Spleen (tissue), 11 donors: ENCODE measurements at regions not wholly inside any gene's neighbourhood (a gene's known extent, or its start where the extent isn't known, plus 50 kb on each side); places are given as distances from the start of the nearest gene placed in this dataset.

Experiments used
- DNase-seq: peaks from one replicate; pipeline ENCODE4 v3.0.0-alpha.2; 2020
- H3K27ac ChIP-seq, 8 donors: fragments of 200-600 bp; sonication (generic) in 7 of 8; 1 replicate in 4 of 8; 2 replicates in 4 of 8; pipeline versions ENCODE4 v1.5.0 to v1.8.0; 2016 to 2021; ENCODE audit warnings: inconsistent platforms in 4 of 8, mild to moderate bottlenecking in 4 of 8, moderate library complexity in 1 of 8
- H3K27me3 ChIP-seq, 7 donors: fragments of 200-600 bp; sonication (generic) in 6 of 7; replicated peaks in 1 of 7; 1 replicate in 4 of 7; 2 replicates in 3 of 7; pipeline versions ENCODE4 v1.5.0 to v1.8.0; 2016 to 2021; ENCODE audit warnings: inconsistent platforms in 3 of 7, mild to moderate bottlenecking in 1 of 7
- H3K36me3 ChIP-seq, 6 donors: fragments of 200-600 bp; sonication (generic) in 5 of 6; 1 replicate in 4 of 6; 2 replicates in 2 of 6; pipeline versions ENCODE4 v1.5.0 to v1.8.0; 2016 to 2021; ENCODE audit warnings: inconsistent platforms in 2 of 6
- H3K4me1 ChIP-seq, 6 donors: fragments of 200-600 bp; sonication (generic) in 5 of 6; 1 replicate in 3 of 6; 2 replicates in 3 of 6; pipeline versions ENCODE4 v1.5.0 to v1.8.0; 2016 to 2021; ENCODE audit warnings: inconsistent platforms in 3 of 6
- H3K4me3 ChIP-seq, 8 donors: fragments of 200-600 bp; sonication (generic) in 7 of 8; 1 replicate in 4 of 8; 2 replicates in 4 of 8; pipeline versions ENCODE4 v1.5.0 to v1.8.0; 2016 to 2021; ENCODE audit warnings: inconsistent platforms in 4 of 8, mild to moderate bottlenecking in 4 of 8, moderate library complexity in 2 of 8
- H3K9me3 ChIP-seq, 8 donors: fragments of 200-600 bp; sonication (generic) in 7 of 8; 1 replicate in 4 of 8; 2 replicates in 4 of 8; pipeline versions ENCODE4 v1.5.0 to v1.8.0; 2016 to 2021; ENCODE audit warnings: inconsistent platforms in 4 of 8
- POLR2A ChIP-seq, 3 donors: fragments of 450-650 bp; IDR thresholded peaks; one replicate each; pipeline ENCODE4 v1.5.1; 2017; ENCODE audit warnings: antibody characterized with exemption in 3 of 3, mild to moderate bottlenecking in 1 of 3
- POLR2AphosphoS5 ChIP-seq, 3 donors: sonication (generic); formaldehyde crosslinking; IDR thresholded peaks; one replicate each; pipeline ENCODE4 v1.5.1; 2017; ENCODE audit warnings: antibody characterized with exemption in 3 of 3
- WGBS, 5 donors: extraction: QIAGEN DNeasy Blood & Tissue Kit in 3 of 5; methylation state at CpG; one replicate each; pipeline versions ENCODE4 v1.1.5 to v1.1.7; 2013 to 2018; 5-methylcytosine and 5-hydroxymethylcytosine counted together
- intact Hi-C: fragments of 100-400 bp; cut with DNase I; formaldehyde crosslinking; loops from one replicate; pipeline ENCODE4 v1.15.0; 2023; ENCODE audit warnings: low total_unique reads
- TF ChIP-seq, protein P1 (sequence below), 11 experiments: fragments of 200-600 bp in 7 of 11; fragments of 450-650 bp in 4 of 11; sonication (generic) in 4 of 11; IDR thresholded peaks in 8 of 11; conservative IDR thresholded peaks in 3 of 11; 1 replicate in 7 of 11; 2 replicates in 4 of 11; pipeline versions ENCODE4 v1.4.0 to v1.8.0; 2016 to 2021; ENCODE audit warnings: antibody characterized with exemption in 11 of 11, inconsistent platforms in 4 of 11, mild to moderate bottlenecking in 1 of 11
- donor health status: healthy with polysubstance abuse.
- donor health status: DM: no; HTN: no; CAD: no; lungs with moderate emphysema.
- donor health status: DM: no; HTN: no; CAD: no.
- donor health status: Bipolar disorder and iron deficiency.
- donor health status: healthy.
- donor health status: DM: no; HTN: no; CAD: no.
- donor health status: DM: yes; HTN: yes; CAD: no.

GRCh38 chr1:237998581-237998980, 107.9 kb upstream of the ZP4 start:
- Histone ChIP-seq H3K9me3 (peaks cover 0 to 8% (median 1%) of the 10 kb centered on the region in 8 donors), H3K27me3 (no peaks in the 10 kb centered on the region), H3K4me1 (no peaks in the 10 kb centered on the region), H3K36me3 (no peaks in the 10 kb centered on the region), H3K4me3 (no peak overlapping the region), H3K27ac (no peak overlapping the region)
- DNase-seq, result no peak
- WGBS, 5 donors, result 73 to 80% (median 75%) methylated on average over 4 of the region's 4 CpGs
- TF ChIP-seq POLR2AphosphoS5 (IDR thresholded peaks at IDR 0.05) (no peak), POLR2A (IDR thresholded peaks at IDR 0.05) (no peak)
- TF ChIP-seq, protein P1, sequence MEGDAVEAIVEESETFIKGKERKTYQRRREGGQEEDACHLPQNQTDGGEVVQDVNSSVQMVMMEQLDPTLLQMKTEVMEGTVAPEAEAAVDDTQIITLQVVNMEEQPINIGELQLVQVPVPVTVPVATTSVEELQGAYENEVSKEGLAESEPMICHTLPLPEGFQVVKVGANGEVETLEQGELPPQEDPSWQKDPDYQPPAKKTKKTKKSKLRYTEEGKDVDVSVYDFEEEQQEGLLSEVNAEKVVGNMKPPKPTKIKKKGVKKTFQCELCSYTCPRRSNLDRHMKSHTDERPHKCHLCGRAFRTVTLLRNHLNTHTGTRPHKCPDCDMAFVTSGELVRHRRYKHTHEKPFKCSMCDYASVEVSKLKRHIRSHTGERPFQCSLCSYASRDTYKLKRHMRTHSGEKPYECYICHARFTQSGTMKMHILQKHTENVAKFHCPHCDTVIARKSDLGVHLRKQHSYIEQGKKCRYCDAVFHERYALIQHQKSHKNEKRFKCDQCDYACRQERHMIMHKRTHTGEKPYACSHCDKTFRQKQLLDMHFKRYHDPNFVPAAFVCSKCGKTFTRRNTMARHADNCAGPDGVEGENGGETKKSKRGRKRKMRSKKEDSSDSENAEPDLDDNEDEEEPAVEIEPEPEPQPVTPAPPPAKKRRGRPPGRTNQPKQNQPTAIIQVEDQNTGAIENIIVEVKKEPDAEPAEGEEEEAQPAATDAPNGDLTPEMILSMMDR (IDR thresholded peaks at IDR 0.05 in 8 of 11, conservative IDR thresholded peaks at IDR 0.05 in 3 of 11), result no peak
- intact Hi-C loops, result no loop called here

GRCh38 chr1:237983496-237983895, 92.8 kb upstream of the ZP4 start:
- H3K4me3 ChIP-seq, result no peak overlapping the region
- no peak for DNase-seq
- intact Hi-C loops, result no loop called here
- no peaks in the 10 kb centered on the region for H3K36me3 ChIP-seq
- no peak overlapping the region for H3K27ac ChIP-seq
- TF ChIP-seq, protein P1 (IDR thresholded peaks at IDR 0.05 in 8 of 11, conservative IDR thresholded peaks at IDR 0.05 in 3 of 11), result no peak
- TF ChIP-seq POLR2AphosphoS5 (IDR thresholded peaks at IDR 0.05) (no peak), POLR2A (IDR thresholded peaks at IDR 0.05) (no peak)
- WGBS, 5 donors, result 60 to 86% (median 74%) methylated on average over 2 of the region's 2 CpGs
- no peaks in the 10 kb centered on the region for H3K9me3 ChIP-seq
- no peaks in the 10 kb centered on the region for H3K27me3 ChIP-seq
- H3K4me1 ChIP-seq, result no peaks in the 10 kb centered on the region

DNA sequence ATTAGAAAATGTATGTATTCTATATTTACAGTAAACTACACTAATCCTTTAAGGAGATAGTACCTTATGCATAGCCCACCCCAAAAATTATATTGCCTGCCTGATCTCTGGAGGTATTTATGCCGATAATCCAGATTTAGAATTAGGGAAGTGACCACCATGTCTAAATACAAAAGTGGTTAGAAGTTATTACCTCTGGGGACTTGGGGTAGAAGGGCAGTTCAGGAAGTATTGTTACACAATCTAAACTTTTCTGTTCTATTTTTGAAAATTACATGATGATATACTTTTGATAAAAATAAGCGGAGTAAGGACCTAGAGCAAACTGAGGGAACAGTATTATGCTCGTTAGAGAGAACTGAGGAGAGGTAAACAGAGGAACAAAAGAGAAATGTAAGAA, 90.5 kb upstream of the ZP4 start:
- TF ChIP-seq POLR2AphosphoS5 (IDR thresholded peaks at IDR 0.05) (no peak), POLR2A (IDR thresholded peaks at IDR 0.05) (no peak)
- TF ChIP-seq, protein P1 (IDR thresholded peaks at IDR 0.05 in 8 of 11, conservative IDR thresholded peaks at IDR 0.05 in 3 of 11), result no peak
- H3K27ac ChIP-seq, result no peak overlapping the region
- H3K4me3 ChIP-seq, result no peak overlapping the region
- H3K4me1 ChIP-seq, result no peaks in the 10 kb centered on the region
- intact Hi-C loops, result no loop called here
- 33 to 45% (median 37%) methylated on average over 3 of the region's 3 CpGs for WGBS, 5 donors
- no peaks in the 10 kb centered on the region for H3K27me3 ChIP-seq
- H3K36me3 ChIP-seq, result no peaks in the 10 kb centered on the region
- H3K9me3 ChIP-seq, result no peaks in the 10 kb centered on the region
- no peak for DNase-seq

GRCh38 chr1:237976331-237976730, 85.6 kb upstream of the ZP4 start:
- no peak for DNase-seq
- Histone ChIP-seq H3K27me3 (no peaks in the 10 kb centered on the region), H3K27ac (no peak overlapping the region), H3K36me3 (no peaks in the 10 kb centered on the region), H3K4me1 (no peaks in the 10 kb centered on the region), H3K4me3 (no peak overlapping the region), H3K9me3 (no peaks in the 10 kb centered on the region)
- WGBS, 5 donors, result 6 to 41% (median 31%) methylated on average over 1 of the region's 1 CpG
- intact Hi-C loops, result no loop called here
- no peak for TF ChIP-seq POLR2AphosphoS5 (IDR thresholded peaks at IDR 0.05)
- TF ChIP-seq, protein P1 (IDR thresholded peaks at IDR 0.05 in 8 of 11, conservative IDR thresholded peaks at IDR 0.05 in 3 of 11), result no peak
- no peak for TF ChIP-seq POLR2A (IDR thresholded peaks at IDR 0.05)
